ENCODE measurements at regions not wholly inside any gene's neighbourhood (a gene's known extent, or its start where the extent isn't known, plus 50 kb on each side); places are given as distances from the start of the nearest gene placed in this dataset.

DNA sequence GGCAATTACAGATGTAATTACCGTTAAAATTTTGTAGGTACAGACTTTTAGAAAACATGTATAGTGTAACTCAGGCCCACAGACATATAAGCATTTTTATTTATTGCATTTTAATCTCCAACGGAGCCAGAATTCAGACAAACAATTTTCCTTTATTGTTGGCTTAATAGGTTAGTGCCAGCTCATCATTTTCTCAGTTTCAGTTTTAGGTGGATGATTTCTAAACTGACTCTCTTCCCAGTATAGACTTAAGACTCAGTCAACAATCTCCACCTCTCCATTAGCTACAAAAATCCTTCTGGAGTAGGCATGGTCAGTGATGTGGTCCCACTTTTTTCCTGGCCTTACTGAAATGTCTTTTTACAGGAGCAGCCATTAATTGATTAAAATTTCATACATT lies 994.6 kb downstream of the TBL1XR1 start:
- Mint-ChIP-seq H3K27me3 (ENCODE audit: unreplicated experiment) (no peaks in the 10 kb centered on the region), H3K4me3 (ENCODE audit: unreplicated experiment) (no peak overlapping the region), H3K27ac (ENCODE audit: unreplicated experiment) (no peak overlapping the region), H3K36me3 (ENCODE audit: low read depth, unreplicated experiment) (no peaks in the 10 kb centered on the region), H3K4me1 (ENCODE audit: unreplicated experiment) (no peaks in the 10 kb centered on the region), H3K9me3 (ENCODE audit: unreplicated experiment) (no peaks in the 10 kb centered on the region)
- TF ChIP-seq, protein P1, sequence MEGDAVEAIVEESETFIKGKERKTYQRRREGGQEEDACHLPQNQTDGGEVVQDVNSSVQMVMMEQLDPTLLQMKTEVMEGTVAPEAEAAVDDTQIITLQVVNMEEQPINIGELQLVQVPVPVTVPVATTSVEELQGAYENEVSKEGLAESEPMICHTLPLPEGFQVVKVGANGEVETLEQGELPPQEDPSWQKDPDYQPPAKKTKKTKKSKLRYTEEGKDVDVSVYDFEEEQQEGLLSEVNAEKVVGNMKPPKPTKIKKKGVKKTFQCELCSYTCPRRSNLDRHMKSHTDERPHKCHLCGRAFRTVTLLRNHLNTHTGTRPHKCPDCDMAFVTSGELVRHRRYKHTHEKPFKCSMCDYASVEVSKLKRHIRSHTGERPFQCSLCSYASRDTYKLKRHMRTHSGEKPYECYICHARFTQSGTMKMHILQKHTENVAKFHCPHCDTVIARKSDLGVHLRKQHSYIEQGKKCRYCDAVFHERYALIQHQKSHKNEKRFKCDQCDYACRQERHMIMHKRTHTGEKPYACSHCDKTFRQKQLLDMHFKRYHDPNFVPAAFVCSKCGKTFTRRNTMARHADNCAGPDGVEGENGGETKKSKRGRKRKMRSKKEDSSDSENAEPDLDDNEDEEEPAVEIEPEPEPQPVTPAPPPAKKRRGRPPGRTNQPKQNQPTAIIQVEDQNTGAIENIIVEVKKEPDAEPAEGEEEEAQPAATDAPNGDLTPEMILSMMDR (IDR thresholded peaks at IDR 0.05; ENCODE audit: unreplicated experiment): no peak
- DNase-seq (ENCODE audit: low spot score): no peak

- TF ChIP-seq, protein P1 (IDR thresholded peaks at IDR 0.05; ENCODE audit: unreplicated experiment): no peak
- peaks cover 4% of the 10 kb centered on the region for H3K36me3 Mint-ChIP-seq (ENCODE audit: low read depth, unreplicated experiment)
- no peaks in the 10 kb centered on the region for H3K27me3 Mint-ChIP-seq (ENCODE audit: unreplicated experiment)
- H3K4me3 Mint-ChIP-seq (ENCODE audit: unreplicated experiment): no peak overlapping the region
- no peak overlapping the region for H3K27ac Mint-ChIP-seq (ENCODE audit: unreplicated experiment)
- no peak for DNase-seq (ENCODE audit: low spot score)
- peaks cover 4% of the 10 kb centered on the region for H3K9me3 Mint-ChIP-seq (ENCODE audit: unreplicated experiment)
- no peaks in the 10 kb centered on the region for H3K4me1 Mint-ChIP-seq (ENCODE audit: unreplicated experiment)
Measured at GRCh38 chr3:176193032-176193730, 1004.1 kb downstream of the TBL1XR1 start.

DNA sequence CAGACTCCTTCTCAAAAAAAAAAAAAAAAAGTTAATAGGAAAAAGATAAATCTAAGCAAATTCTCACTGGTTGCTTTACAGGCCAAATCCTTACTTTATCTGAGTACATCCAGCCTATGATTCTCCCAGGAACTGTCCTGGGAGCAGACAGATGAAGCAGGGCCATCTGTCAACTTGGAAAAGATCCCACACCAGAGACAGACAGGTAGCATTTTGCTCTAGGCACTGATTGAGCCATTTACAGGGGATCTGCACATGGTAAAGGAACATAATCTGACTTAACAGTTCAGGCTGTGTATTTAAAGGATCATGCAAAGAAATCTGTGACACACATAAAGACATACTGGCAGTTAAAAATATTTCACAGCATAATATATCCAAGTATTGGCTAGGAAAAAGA lies 1006.5 kb downstream of the TBL1XR1 start:
- no peak overlapping the region for H3K27ac Mint-ChIP-seq (ENCODE audit: unreplicated experiment)
- H3K36me3 Mint-ChIP-seq (ENCODE audit: low read depth, unreplicated experiment): no peaks in the 10 kb centered on the region
- TF ChIP-seq, protein P1 (IDR thresholded peaks at IDR 0.05; ENCODE audit: unreplicated experiment): no peak
- DNase-seq (ENCODE audit: low spot score): no peak
- no peak overlapping the region for H3K4me3 Mint-ChIP-seq (ENCODE audit: unreplicated experiment)
- no peaks in the 10 kb centered on the region for H3K4me1 Mint-ChIP-seq (ENCODE audit: unreplicated experiment)
- H3K9me3 Mint-ChIP-seq (ENCODE audit: unreplicated experiment): no peaks in the 10 kb centered on the region
- no peaks in the 10 kb centered on the region for H3K27me3 Mint-ChIP-seq (ENCODE audit: unreplicated experiment)

DNA sequence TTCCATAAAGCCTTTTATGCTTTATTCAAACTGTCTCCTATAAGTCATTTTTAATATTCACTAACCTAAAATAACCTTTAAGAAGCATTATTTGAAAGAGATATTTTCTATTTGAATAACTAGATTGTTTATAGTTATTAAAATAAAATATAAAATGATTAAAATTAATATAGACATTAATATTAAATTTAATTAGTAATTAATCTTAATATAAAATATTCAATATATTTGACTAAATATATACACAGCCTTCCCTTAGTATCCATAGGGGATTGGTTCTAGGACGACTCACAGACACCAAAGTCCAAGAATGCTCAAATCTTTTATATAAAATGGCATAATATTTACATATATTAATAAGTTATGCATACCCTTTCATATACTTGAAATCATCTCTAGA lies 1014.1 kb downstream of the TBL1XR1 start:
- no peaks in the 10 kb centered on the region for H3K27me3 Mint-ChIP-seq (ENCODE audit: unreplicated experiment)
- no peak overlapping the region for H3K27ac Mint-ChIP-seq (ENCODE audit: unreplicated experiment)
- H3K9me3 Mint-ChIP-seq (ENCODE audit: unreplicated experiment): no peaks in the 10 kb centered on the region
- TF ChIP-seq, protein P1 (IDR thresholded peaks at IDR 0.05; ENCODE audit: unreplicated experiment): no peak
- H3K36me3 Mint-ChIP-seq (ENCODE audit: low read depth, unreplicated experiment): no peaks in the 10 kb centered on the region
- DNase-seq (ENCODE audit: low spot score): no peak
- H3K4me3 Mint-ChIP-seq (ENCODE audit: unreplicated experiment): no peak overlapping the region
- no peaks in the 10 kb centered on the region for H3K4me1 Mint-ChIP-seq (ENCODE audit: unreplicated experiment)

DNA sequence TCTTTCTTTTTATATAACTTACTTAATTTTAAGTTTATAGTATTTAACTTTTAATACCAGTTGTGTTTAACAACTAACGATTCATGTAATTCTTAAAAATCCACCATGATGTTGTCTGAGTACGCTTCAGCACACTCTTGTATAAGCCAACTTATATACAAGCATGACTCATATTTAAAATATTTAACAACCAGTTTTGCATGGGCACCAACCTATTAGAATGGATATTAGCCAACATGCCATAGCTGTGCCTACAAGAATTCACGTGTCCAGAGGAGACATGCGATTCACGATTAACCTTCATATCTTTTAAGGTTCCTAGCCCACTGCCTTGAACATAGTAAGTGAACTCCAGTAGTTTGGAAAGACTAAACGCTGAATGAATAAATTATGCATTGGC lies 1023.2 kb downstream of the TBL1XR1 start:
- Mint-ChIP-seq H3K4me3 (ENCODE audit: unreplicated experiment) (no peak overlapping the region), H3K9me3 (ENCODE audit: unreplicated experiment) (no peaks in the 10 kb centered on the region), H3K27ac (ENCODE audit: unreplicated experiment) (no peak overlapping the region), H3K27me3 (ENCODE audit: unreplicated experiment) (peaks cover 2% of the 10 kb centered on the region), H3K4me1 (ENCODE audit: unreplicated experiment) (peaks cover 16% of the 10 kb centered on the region), H3K36me3 (ENCODE audit: low read depth, unreplicated experiment) (no peaks in the 10 kb centered on the region)
- DNase-seq (ENCODE audit: low spot score): no peak
- TF ChIP-seq, protein P1 (IDR thresholded peaks at IDR 0.05; ENCODE audit: unreplicated experiment): no peak

All from endothelial cell (in vitro differentiated cells).